WTC11 (cell line): ENCODE measurements at regions not wholly inside any gene's neighbourhood (a gene's known extent, or its start where the extent isn't known, plus 50 kb on each side); places are given as distances from the start of the nearest gene placed in this dataset.
"Not testable (repeated sequence)": the region's sequence is repeated elsewhere in the genome, so short reads cannot be mapped to it uniquely, and the experiment has no call there.

Source experiments
- ATAC-seq: fragments of 200-7000 bp; cut with Tn5 transposase; 2 replicates; pipeline ENCODE4 v1.10.0; 2021; ENCODE audit warnings: mild to moderate bottlenecking, moderate library complexity
- CTCF ChIA-PET: fragments of 300-600 bp; sonication (Branson Sonifier 250); formaldehyde crosslinking; loops from one replicate; lab custom pipeline; 2021; ENCODE audit warnings: antibody characterized with exemption; lab: Charles Lee
- POLR2A ChIA-PET: fragments of 350-600 bp; sonication (Branson Sonifier 250); formaldehyde crosslinking; loops from one replicate; lab custom pipeline; 2021; ENCODE audit warnings: antibody characterized with exemption; lab: Charles Lee
- DNase-seq: peaks from one replicate; pipeline ENCODE4 v3.0.0; 2021; ENCODE audit warnings: low spot score
- H3K27ac Mint-ChIP-seq: 2 replicates; pipeline ENCODE4 v1.8.0; 2021; ENCODE audit warnings: mixed read lengths
- H3K27me3 Mint-ChIP-seq: 2 replicates; pipeline ENCODE4 v1.8.0; 2021; ENCODE audit warnings: low read depth, mild to moderate bottlenecking, moderate library complexity, mixed read lengths
- H3K36me3 Mint-ChIP-seq: 2 replicates; pipeline ENCODE4 v1.8.0; 2021; ENCODE audit warnings: mixed read lengths
- H3K4me1 Mint-ChIP-seq: 2 replicates; pipeline ENCODE4 v1.8.0; 2022; ENCODE audit warnings: mixed read lengths
- H3K4me3 Mint-ChIP-seq: 2 replicates; pipeline ENCODE4 v1.8.0; 2021; ENCODE audit warnings: mild to moderate bottlenecking, moderate library complexity, mixed read lengths
- H3K9me3 Mint-ChIP-seq: 2 replicates; pipeline ENCODE4 v1.8.0; 2021; ENCODE audit warnings: mixed read lengths
- ATF2 ChIP-seq: sonication (generic); formaldehyde crosslinking; IDR thresholded peaks from 2 replicates; pipeline ENCODE4 v1.8.1; 2022; ENCODE audit warnings: low read depth, missing genetic modification reagents, borderline replicate concordance
- ATF6 ChIP-seq: sonication (generic); formaldehyde crosslinking; IDR thresholded peaks from 2 replicates; pipeline ENCODE4 v1.8.1; 2023; ENCODE audit warnings: mild to moderate bottlenecking, missing genetic modification reagents
- CBFB ChIP-seq: sonication (generic); formaldehyde crosslinking; IDR thresholded peaks from 2 replicates; pipeline ENCODE4 v1.8.1; 2022; ENCODE audit warnings: mild to moderate bottlenecking, low read depth, missing genetic modification reagents
- CREB1 ChIP-seq: sonication (generic); formaldehyde crosslinking; IDR thresholded peaks from 2 replicates; pipeline ENCODE4 v1.8.0; 2023; ENCODE audit warnings: mild to moderate bottlenecking, missing genetic modification reagents
- ELF4 ChIP-seq: sonication (generic); formaldehyde crosslinking; IDR thresholded peaks from 2 replicates; pipeline ENCODE4 v1.8.1; 2022; ENCODE audit warnings: low read depth, mild to moderate bottlenecking, moderate library complexity, missing genetic modification reagents
- ESRRA ChIP-seq: sonication (generic); formaldehyde crosslinking; IDR thresholded peaks from 2 replicates; pipeline ENCODE4 v1.8.1; 2022; ENCODE audit warnings: mild to moderate bottlenecking, missing genetic modification reagents, borderline replicate concordance
- GRHL2 ChIP-seq: fragments of 250-450 bp; sonication (Bioruptor Pico); IDR thresholded peaks from 2 replicates; pipeline ENCODE4 v1.8.0; 2022; ENCODE audit warnings: mild to moderate bottlenecking, moderate library complexity; ENCODE audit not compliant: insufficient replicate concordance, severe bottlenecking
- GTF2I ChIP-seq: fragments of 250-450 bp; sonication (Bioruptor Pico); conservative IDR thresholded peaks from 2 replicates; pipeline ENCODE4 v1.4.0; 2021; ENCODE audit warnings: mild to moderate bottlenecking
- MAX ChIP-seq: sonication (generic); formaldehyde crosslinking; IDR thresholded peaks from 2 replicates; pipeline ENCODE4 v1.8.0; 2022; ENCODE audit warnings: mild to moderate bottlenecking, missing genetic modification reagents
- MYBL2 ChIP-seq: sonication (generic); formaldehyde crosslinking; IDR thresholded peaks from 2 replicates; pipeline ENCODE4 v1.8.1; 2023; ENCODE audit warnings: mild to moderate bottlenecking, moderate library complexity, missing genetic modification reagents
- OVOL2 ChIP-seq: fragments of 250-450 bp; sonication (Bioruptor Pico); IDR thresholded peaks from 2 replicates; pipeline ENCODE4 v1.9.0; 2021; ENCODE audit warnings: mild to moderate bottlenecking, borderline replicate concordance
- PRRX2 ChIP-seq: fragments of 250-450 bp; sonication (Bioruptor Pico); IDR thresholded peaks from 2 replicates; pipeline ENCODE4 v1.8.0; 2021; ENCODE audit warnings: mild to moderate bottlenecking
- ZNF263 ChIP-seq: sonication (generic); formaldehyde crosslinking; IDR thresholded peaks from 2 replicates; pipeline ENCODE4 v1.8.1; 2022; ENCODE audit warnings: low read depth, mild to moderate bottlenecking, moderate library complexity, missing genetic modification reagents
- ZNF317 ChIP-seq: sonication (generic); formaldehyde crosslinking; IDR thresholded peaks from 2 replicates; pipeline ENCODE4 v1.8.1; 2023; ENCODE audit warnings: low read depth, mild to moderate bottlenecking, moderate library complexity, missing genetic modification reagents, borderline replicate concordance
- ZNF425 ChIP-seq: fragments of 250-450 bp; sonication (Bioruptor Pico); conservative IDR thresholded peaks from 2 replicates; pipeline ENCODE4 v1.9.0; 2021; ENCODE audit warnings: mild to moderate bottlenecking
- TF ChIP-seq, protein P1 (sequence below): sonication (generic); formaldehyde crosslinking; IDR thresholded peaks from 2 replicates; pipeline ENCODE4 v1.8.1; 2023; ENCODE audit warnings: mild to moderate bottlenecking, missing genetic modification reagents, moderate library complexity
- TF ChIP-seq, protein P2 (sequence below): sonication (generic); formaldehyde crosslinking; IDR thresholded peaks from 2 replicates; pipeline ENCODE4 v1.8.0; 2023; ENCODE audit warnings: missing genetic modification reagents
- TF ChIP-seq, protein P3 (sequence below): sonication (generic); formaldehyde crosslinking; conservative IDR thresholded peaks from 2 replicates; pipeline ENCODE4 v1.8.1; 2023; ENCODE audit warnings: mild to moderate bottlenecking, low read depth, missing genetic modification reagents, moderate library complexity

DNA sequence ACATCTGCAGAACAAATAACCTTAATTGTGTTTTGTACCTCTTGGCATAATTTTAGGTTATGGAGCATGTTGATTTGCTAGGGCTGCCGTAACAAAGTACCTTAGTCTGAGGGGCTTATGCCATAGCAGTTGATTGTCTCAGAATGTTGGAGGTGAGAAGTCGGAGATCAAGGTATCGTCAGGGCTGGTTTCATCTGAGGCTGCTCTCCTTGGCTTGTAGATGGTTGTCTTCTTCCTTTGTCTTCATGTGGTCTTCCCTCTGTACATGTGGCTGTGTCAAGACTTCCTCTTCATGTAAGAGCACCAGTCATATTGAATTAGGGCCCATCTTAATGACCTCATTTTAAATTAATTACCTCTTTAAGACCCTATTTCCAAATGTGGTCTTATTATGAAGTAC, 64.4 kb upstream of the PTHLH start:
- H3K36me3 Mint-ChIP-seq = no peaks in the 10 kb centered on the region
- no peaks in the 10 kb centered on the region for H3K9me3 Mint-ChIP-seq
- no peak overlapping the region for H3K27ac Mint-ChIP-seq
- TF ChIP-seq, protein P1, sequence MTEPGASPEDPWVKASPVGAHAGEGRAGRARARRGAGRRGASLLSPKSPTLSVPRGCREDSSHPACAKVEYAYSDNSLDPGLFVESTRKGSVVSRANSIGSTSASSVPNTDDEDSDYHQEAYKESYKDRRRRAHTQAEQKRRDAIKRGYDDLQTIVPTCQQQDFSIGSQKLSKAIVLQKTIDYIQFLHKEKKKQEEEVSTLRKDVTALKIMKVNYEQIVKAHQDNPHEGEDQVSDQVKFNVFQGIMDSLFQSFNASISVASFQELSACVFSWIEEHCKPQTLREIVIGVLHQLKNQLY (CRISPR knock-in tag) = no peak
- TF ChIP-seq MYBL2 (CRISPR knock-in tag) (no peak), MAX (CRISPR knock-in tag) (no peak), GTF2I (CRISPR knock-in tag) (no peak), PRRX2 (CRISPR knock-in tag) (no peak)
- TF ChIP-seq, protein P2, sequence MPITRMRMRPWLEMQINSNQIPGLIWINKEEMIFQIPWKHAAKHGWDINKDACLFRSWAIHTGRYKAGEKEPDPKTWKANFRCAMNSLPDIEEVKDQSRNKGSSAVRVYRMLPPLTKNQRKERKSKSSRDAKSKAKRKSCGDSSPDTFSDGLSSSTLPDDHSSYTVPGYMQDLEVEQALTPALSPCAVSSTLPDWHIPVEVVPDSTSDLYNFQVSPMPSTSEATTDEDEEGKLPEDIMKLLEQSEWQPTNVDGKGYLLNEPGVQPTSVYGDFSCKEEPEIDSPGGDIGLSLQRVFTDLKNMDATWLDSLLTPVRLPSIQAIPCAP (CRISPR knock-in tag) = no peak
- TF ChIP-seq, protein P3, sequence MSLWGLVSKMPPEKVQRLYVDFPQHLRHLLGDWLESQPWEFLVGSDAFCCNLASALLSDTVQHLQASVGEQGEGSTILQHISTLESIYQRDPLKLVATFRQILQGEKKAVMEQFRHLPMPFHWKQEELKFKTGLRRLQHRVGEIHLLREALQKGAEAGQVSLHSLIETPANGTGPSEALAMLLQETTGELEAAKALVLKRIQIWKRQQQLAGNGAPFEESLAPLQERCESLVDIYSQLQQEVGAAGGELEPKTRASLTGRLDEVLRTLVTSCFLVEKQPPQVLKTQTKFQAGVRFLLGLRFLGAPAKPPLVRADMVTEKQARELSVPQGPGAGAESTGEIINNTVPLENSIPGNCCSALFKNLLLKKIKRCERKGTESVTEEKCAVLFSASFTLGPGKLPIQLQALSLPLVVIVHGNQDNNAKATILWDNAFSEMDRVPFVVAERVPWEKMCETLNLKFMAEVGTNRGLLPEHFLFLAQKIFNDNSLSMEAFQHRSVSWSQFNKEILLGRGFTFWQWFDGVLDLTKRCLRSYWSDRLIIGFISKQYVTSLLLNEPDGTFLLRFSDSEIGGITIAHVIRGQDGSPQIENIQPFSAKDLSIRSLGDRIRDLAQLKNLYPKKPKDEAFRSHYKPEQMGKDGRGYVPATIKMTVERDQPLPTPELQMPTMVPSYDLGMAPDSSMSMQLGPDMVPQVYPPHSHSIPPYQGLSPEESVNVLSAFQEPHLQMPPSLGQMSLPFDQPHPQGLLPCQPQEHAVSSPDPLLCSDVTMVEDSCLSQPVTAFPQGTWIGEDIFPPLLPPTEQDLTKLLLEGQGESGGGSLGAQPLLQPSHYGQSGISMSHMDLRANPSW = no peak
- POLR2A ChIA-PET = no interaction called here
- CTCF ChIA-PET = no interaction called here
- H3K4me1 Mint-ChIP-seq = no peaks in the 10 kb centered on the region
- ATAC-seq (no peak), DNase-seq (no peak)
- H3K27me3 Mint-ChIP-seq = no peaks in the 10 kb centered on the region
- H3K4me3 Mint-ChIP-seq = no peak overlapping the region

GRCh38 chr12:28040246-28040645, 67.7 kb upstream of the PTHLH start:
- Mint-ChIP-seq H3K36me3 (no peaks in the 10 kb centered on the region), H3K27me3 (no peaks in the 10 kb centered on the region), H3K9me3 (peaks cover 16% of the 10 kb centered on the region), H3K4me3 (no peak overlapping the region), H3K4me1 (no peaks in the 10 kb centered on the region), H3K27ac (no peak overlapping the region)
- POLR2A ChIA-PET = no interaction called here
- ATAC-seq (no peak), DNase-seq (no peak)
- CTCF ChIA-PET = no interaction called here
- TF ChIP-seq CREB1 (CRISPR knock-in tag) = no peak
- no peak for TF ChIP-seq ESRRA
- TF ChIP-seq ELF4 (CRISPR knock-in tag) = no peak

DNA sequence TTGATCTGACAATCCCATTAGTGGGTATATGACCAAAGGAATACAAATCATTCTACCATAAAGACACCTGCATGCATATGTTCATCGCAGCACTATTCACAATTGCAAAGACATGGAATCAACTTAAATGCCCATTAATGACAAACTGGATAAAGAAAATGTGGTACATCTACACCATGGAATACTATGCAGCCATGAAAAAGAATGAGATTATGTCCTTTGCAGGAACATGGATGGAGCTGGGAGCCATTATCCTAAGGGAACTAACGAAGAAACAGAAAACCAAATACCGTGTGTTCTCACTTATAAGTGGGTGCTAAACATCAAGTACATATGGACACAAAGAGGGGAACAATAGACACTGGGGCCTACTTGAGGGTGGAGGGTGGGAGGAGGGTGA, 74.1 kb upstream of the PTHLH start:
- H3K27me3 Mint-ChIP-seq, H3K27ac Mint-ChIP-seq, ATAC-seq: not testable (repeated sequence)
- peak; percentile 77; the same call in 1 of the 2 replicates for TF ChIP-seq GTF2I (CRISPR knock-in tag)
- TF ChIP-seq, all 79 proteins: peak for 1; not testable (repeated sequence) for 78
- CTCF ChIA-PET, H3K36me3 Mint-ChIP-seq, H3K4me3 Mint-ChIP-seq, POLR2A ChIA-PET, DNase-seq, H3K4me1 Mint-ChIP-seq: not testable (repeated sequence)
- H3K9me3 Mint-ChIP-seq = peaks cover 31% of the 10 kb centered on the region

DNA sequence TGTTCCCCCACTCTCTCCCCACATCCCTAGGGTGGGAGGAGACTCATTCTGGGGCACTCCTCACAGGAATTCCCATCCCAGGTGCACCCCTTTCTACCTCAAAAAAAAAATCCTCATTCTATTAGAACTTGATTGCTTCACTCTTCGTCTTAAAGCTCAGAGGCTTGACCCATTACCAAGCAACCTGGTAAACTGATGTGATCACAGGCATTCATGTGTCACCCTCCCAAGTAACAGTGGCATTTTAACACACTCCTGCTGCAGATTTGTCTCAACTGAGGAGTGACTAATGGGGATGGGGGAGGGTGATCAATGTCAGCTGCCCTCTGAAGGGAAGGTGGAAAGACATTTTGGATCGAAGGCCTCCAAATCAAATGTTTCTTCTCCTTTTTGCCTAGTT, 78.1 kb upstream of the PTHLH start:
- Mint-ChIP-seq H3K4me1 (peaks cover 5% of the 10 kb centered on the region), H3K36me3 (peaks cover 7% of the 10 kb centered on the region; the same call in 1 of the 2 replicates), H3K27ac (no peak overlapping the region), H3K27me3 (no peaks in the 10 kb centered on the region), H3K4me3 (no peak overlapping the region), H3K9me3 (peaks cover 13% of the 10 kb centered on the region)
- DNase-seq (no peak), ATAC-seq (no peak)
- POLR2A ChIA-PET = no interaction called here
- CTCF ChIA-PET = no interaction called here
- TF ChIP-seq ZNF263 (CRISPR knock-in tag) (no peak), ZNF425 (no peak), CBFB (CRISPR knock-in tag) (no peak), GTF2I (CRISPR knock-in tag) (no peak), OVOL2 (CRISPR knock-in tag) (no peak), ATF6 (no peak), ATF2 (CRISPR knock-in tag) (no peak), ZNF317 (CRISPR knock-in tag) (no peak), GRHL2 (no peak)
- TF ChIP-seq, protein P2 (CRISPR knock-in tag) = no peak
